ENCODE measurements at regions not wholly inside any gene's neighbourhood (a gene's known extent, or its start where the extent isn't known, plus 50 kb on each side); places are given as distances from the start of the nearest gene placed in this dataset.
"Not testable (repeated sequence)": the region's sequence is repeated elsewhere in the genome, so short reads cannot be mapped to it uniquely, and the experiment has no call there.

DNA sequence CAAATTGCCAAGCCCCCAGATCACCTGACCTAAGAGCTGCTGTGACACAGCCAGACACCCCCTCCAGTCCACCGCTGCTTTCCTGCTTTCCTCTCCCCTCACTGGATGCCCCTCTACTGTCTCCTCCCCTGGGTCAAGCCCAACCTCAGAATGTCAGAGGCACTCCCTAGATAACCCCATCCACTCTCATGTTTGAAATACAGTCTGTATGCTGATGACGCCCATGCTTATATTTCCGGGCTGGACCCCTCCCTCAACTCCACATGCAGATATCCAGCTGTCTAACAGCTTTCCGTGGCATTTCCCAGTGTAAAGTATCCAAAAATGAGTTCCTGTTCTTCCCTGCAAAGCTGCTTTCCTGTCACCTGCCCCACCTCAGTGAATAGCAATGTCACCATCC, 309.2 kb downstream of the ANAPC1 start:
- H3K36me3 Mint-ChIP-seq; DNase-seq (ENCODE audit: low spot score in 2 of 2); H3K27ac Mint-ChIP-seq; ATAC-seq; H3K9me3 Mint-ChIP-seq: not testable (repeated sequence)

- not testable (repeated sequence) for ATAC-seq; DNase-seq (ENCODE audit: low spot score in 2 of 2); H3K36me3 Mint-ChIP-seq; H3K27ac Mint-ChIP-seq; H3K9me3 Mint-ChIP-seq
Measured at GRCh38 chr2:111577154-111577885, 306.7 kb downstream of the ANAPC1 start.

GRCh38 chr2:111579500-111580134, 304.4 kb downstream of the ANAPC1 start:
- DNase-seq (ENCODE audit: low spot score in 2 of 2); H3K36me3 Mint-ChIP-seq; H3K27ac Mint-ChIP-seq; H3K9me3 Mint-ChIP-seq; ATAC-seq: not testable (repeated sequence)

DNA sequence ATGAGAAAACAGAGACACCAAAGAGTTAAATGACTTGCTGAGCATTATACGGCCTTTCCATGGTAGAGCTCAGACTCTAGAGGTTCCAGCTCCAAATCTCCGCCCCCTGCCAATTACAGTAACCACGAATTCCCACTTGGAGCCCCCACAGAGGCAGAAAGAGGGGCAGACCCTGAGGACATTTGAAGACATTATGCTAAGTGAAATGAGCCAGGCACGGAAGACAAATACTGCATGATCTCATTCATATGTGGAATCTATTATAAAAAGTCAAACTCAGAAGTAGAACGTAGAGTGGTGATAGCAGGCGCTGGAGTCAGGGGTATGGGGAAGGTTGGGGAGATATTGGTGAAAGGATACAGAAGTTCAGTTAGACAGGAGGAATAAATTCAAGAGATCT, 303.4 kb downstream of the ANAPC1 start:
- not testable (repeated sequence) for H3K9me3 Mint-ChIP-seq; H3K27ac Mint-ChIP-seq; H3K36me3 Mint-ChIP-seq; DNase-seq (ENCODE audit: low spot score in 2 of 2); ATAC-seq

DNA sequence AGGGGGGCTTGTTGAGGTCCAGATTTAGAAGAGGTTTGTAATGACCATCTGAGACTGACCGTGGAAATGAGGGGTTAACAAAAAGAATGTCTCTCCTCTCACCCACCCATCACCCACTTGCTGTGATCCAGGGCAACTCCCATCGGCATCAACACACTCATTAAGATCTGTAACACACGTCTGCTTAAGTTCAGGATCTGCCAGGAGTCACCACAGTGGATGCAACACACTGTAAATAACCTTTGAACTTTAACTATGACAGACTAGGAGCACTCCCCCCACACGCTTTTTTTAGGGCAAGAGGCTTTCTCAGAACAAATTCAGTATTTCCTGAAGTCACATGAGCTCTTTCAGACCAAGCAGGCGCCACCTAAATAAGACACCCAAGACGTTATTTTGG, 301.9 kb downstream of the ANAPC1 start:
- not testable (repeated sequence) for H3K36me3 Mint-ChIP-seq; H3K9me3 Mint-ChIP-seq; ATAC-seq; H3K27ac Mint-ChIP-seq; DNase-seq (ENCODE audit: low spot score in 2 of 2)

GRCh38 chr2:111583480-111583879, 300.5 kb downstream of the ANAPC1 start:
- not testable (repeated sequence) for H3K27ac Mint-ChIP-seq; DNase-seq (ENCODE audit: low spot score in 2 of 2); H3K36me3 Mint-ChIP-seq; H3K9me3 Mint-ChIP-seq; ATAC-seq

DNA sequence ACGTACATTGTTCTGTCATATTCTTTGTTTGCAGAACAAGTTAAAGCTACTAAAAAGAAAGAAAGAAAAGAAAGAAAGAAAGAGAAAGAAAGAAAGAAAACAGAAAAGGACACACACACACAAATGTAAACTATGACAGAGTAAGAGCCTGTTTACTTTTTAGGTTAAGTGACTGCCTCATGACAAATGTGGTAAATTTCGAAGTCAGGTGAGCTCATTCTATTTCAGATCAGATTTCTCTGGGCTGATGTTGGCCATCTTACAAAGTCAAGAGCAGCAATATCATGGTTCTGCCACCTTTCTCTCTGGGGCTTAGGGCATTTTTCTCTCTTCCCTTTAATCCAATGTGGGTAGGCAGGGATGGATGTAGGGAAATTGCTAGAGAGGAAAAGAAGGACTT, 299.5 kb downstream of the ANAPC1 start:
- DNase-seq (ENCODE audit: low spot score in 2 of 2); H3K36me3 Mint-ChIP-seq; H3K27ac Mint-ChIP-seq; ATAC-seq; H3K9me3 Mint-ChIP-seq: not testable (repeated sequence)

DNA sequence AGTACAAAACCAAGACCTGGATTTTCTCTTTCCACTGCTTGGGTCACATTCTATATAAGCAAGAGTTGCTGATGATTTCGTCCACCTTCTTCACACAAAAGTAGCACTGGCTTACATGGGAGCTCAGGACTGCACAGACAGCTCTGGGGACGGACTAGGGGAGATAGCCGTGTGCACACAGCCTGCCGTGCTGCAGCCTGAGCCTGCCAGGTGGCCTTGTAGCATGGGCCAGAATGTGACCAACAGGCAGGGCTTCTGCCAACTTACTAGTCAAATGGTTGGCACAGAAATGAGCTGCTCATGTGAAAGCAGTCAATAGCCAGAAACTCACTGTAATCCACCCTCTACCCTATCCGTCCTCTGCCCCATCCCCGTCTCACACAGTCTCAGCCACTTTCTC, 299.0 kb downstream of the ANAPC1 start:
- not testable (repeated sequence) for ATAC-seq; DNase-seq (ENCODE audit: low spot score in 2 of 2); H3K9me3 Mint-ChIP-seq; H3K27ac Mint-ChIP-seq; H3K36me3 Mint-ChIP-seq

DNA sequence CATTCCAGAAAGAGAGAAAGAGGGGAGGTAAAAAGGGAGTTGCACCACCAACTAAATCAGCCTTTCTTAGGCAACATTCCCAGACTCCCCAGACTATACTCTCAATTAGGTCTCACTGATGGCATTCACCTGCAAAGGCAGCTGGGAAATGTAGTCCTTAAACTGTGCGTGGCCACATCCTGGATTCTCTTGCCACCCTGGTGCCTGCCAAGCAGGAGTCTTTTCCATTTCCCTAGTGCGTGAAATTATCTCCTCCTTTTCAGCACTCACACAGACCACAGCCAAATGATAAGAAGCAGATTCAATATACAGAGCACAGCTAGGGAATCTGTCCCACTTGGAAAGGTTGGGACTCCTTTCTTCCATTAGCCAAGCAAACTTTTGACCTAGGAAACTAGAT, 298.0 kb downstream of the ANAPC1 start:
- H3K36me3 Mint-ChIP-seq; DNase-seq (ENCODE audit: low spot score in 2 of 2); H3K9me3 Mint-ChIP-seq; ATAC-seq; H3K27ac Mint-ChIP-seq: not testable (repeated sequence)

GRCh38 chr2:111595072-111595471, 288.9 kb downstream of the ANAPC1 start:
- not testable (repeated sequence) for ATAC-seq; H3K36me3 Mint-ChIP-seq; H3K9me3 Mint-ChIP-seq; DNase-seq (ENCODE audit: low spot score in 2 of 2); H3K27ac Mint-ChIP-seq

- H3K27ac Mint-ChIP-seq; H3K9me3 Mint-ChIP-seq; DNase-seq (ENCODE audit: low spot score in 2 of 2); H3K36me3 Mint-ChIP-seq: not testable (repeated sequence)
- ATAC-seq = peak in 1 of 2 donors; percentile 48
Measured at GRCh38 chr2:111596808-111597705, 286.9 kb downstream of the ANAPC1 start.

GRCh38 chr2:111598944-111599343, 285.0 kb downstream of the ANAPC1 start:
- H3K36me3 Mint-ChIP-seq; H3K27ac Mint-ChIP-seq; H3K9me3 Mint-ChIP-seq; DNase-seq (ENCODE audit: low spot score in 2 of 2): not testable (repeated sequence)
- ATAC-seq = peak in 1 of 2 donors; percentile 63

DNA sequence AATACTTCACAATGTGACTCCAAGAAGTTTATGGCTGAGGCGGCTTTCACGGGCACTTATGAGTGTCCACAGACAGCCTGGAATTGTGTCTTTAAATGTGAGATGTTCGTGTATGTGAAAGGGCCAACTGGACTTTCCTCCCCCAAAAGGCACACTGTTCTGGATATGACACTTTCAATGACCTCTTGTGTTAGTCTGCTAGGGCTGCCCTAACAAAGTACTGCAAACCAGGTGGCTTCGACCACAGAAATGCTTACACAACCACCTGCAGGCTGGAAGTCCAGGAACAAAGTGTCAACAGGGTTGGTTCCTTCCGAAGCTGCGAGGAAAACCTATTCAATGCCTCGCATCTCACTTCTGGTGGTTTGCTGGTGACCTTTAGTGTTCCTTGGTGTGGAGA, 281.7 kb downstream of the ANAPC1 start:
- not testable (repeated sequence) for H3K27ac Mint-ChIP-seq; ATAC-seq; DNase-seq (ENCODE audit: low spot score in 2 of 2); H3K9me3 Mint-ChIP-seq; H3K36me3 Mint-ChIP-seq

DNA sequence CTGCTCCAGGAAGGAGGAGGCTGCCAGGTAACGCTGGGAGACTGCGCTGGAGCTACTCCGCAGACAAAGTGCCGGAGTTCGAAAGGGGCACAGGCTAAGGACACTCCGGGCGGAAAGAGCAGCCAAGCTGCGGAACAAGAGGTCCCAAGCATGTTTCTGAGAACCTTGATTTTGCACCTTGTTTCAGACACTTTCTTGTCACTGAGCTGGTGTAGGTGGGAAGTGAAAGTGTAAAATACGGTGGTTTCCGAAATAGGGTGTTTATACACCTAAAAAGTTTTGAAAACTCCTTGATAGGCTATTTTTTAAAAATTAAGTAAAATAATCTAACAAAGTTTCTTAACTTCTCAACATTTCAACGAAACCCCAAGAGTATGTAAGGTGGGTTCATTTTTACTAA, 278.2 kb downstream of the ANAPC1 start:
- H3K27ac Mint-ChIP-seq; H3K36me3 Mint-ChIP-seq; ATAC-seq; DNase-seq (ENCODE audit: low spot score in 2 of 2); H3K9me3 Mint-ChIP-seq: not testable (repeated sequence)

DNA sequence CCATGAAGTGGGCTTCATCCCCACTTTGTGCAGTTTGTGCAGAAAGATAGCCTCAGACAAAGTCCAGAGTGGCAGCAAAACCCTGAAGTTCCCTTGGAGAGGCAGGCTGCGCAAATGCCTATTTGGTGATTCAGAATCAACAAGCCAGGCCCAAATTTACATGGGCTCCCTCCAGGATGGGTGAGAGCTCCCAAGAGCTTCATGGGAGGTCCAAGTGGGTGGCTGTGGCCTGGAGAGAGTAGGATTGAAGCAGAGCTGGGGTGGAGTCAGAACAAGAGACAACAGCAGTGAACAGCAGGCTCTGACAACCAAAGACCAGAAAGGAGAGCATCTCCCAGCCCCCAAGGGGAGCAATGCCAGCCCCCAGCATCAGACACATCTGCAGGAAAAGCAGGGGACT, 277.4 kb downstream of the ANAPC1 start:
- not testable (repeated sequence) for H3K9me3 Mint-ChIP-seq; ATAC-seq; H3K36me3 Mint-ChIP-seq; H3K27ac Mint-ChIP-seq; DNase-seq (ENCODE audit: low spot score in 2 of 2)

GRCh38 chr2:111609146-111609844, 274.7 kb downstream of the ANAPC1 start:
- DNase-seq (ENCODE audit: low spot score in 2 of 2); ATAC-seq; H3K27ac Mint-ChIP-seq; H3K36me3 Mint-ChIP-seq; H3K9me3 Mint-ChIP-seq: not testable (repeated sequence)
